ENCODE measurements at regions not wholly inside any gene's neighbourhood (a gene's known extent, or its start where the extent isn't known, plus 50 kb on each side); places are given as distances from the start of the nearest gene placed in this dataset.

- no peak for TF ChIP-seq MAFK (IDR thresholded peaks at IDR 0.05; ENCODE audit: low read depth, low read length)
- TF ChIP-seq RFX5 (IDR thresholded peaks at IDR 0.05; ENCODE audit: low read depth, low read length), result no peak
Observed at GRCh38 chr12:75751769-75752471, 240.5 kb upstream of the KRR1 start (continued).

GRCh38 chr12:75750716-75751306 lies 239.4 kb upstream of the KRR1 start:
- Histone ChIP-seq H3K27ac (ENCODE audit: insufficient read depth, low read length) (peak overlapping the region; percentile 95; the same call in 1 of the 2 replicates), H4K8ac (ENCODE audit: low read depth in 2 of 2, low read length in 2 of 2) (peak overlapping the region; percentile 17 to 75), H3K9me1 (ENCODE audit: insufficient read depth, low read length) (peaks cover 6% of the 10 kb centered on the region), H2AFZ (replicated peaks; ENCODE audit: low read length, poor library complexity) (no peak overlapping the region), H3K14ac (replicated peaks; ENCODE audit: low read depth, low read length) (no peak overlapping the region), H4K20me1 (ENCODE audit: insufficient read depth, low read length) (no peaks in the 10 kb centered on the region), H3K56ac (ENCODE audit: extremely low read depth, insufficient read depth, low read length) (peak overlapping the region; percentile 54; the same call in 1 of the 2 replicates), H3K36me3 (ENCODE audit: control insufficient read depth, insufficient read depth, low read length) (no peaks in the 10 kb centered on the region), H2BK120ac (ENCODE audit: low read depth, low read length) (peak overlapping the region; percentile 80), H2AK9ac (replicated peaks; ENCODE audit: low read depth, low read length, poor library complexity) (no peak overlapping the region), H3K9ac (ENCODE audit: low read depth, low read length) (peak overlapping the region; percentile 49; the same call in 1 of the 2 replicates), H4K91ac (ENCODE audit: insufficient read depth, low read depth, low read length) (peak overlapping the region; percentile 46; the same call in 1 of the 2 replicates), H3K18ac (ENCODE audit: low read depth, low read length) (peak overlapping the region; percentile 96), H2BK15ac (ENCODE audit: low read depth, low read length) (0 out of 3 replicates have a peak overlapping the region, but pooled peaks have one; percentile 23), H3K23ac (ENCODE audit: low read depth, low read length) (peak overlapping the region; percentile 26; the same call in 1 of the 2 replicates), H3K4me1 (ENCODE audit: control insufficient read depth, insufficient read depth, low read length) (peaks cover 13% of the 10 kb centered on the region; the same call in 1 of the 2 replicates), H2AK5ac (ENCODE audit: low read depth, low read length) (no peak overlapping the region), H4K5ac (ENCODE audit: low read depth, low read length) (peak overlapping the region; percentile 67; the same call in 1 of the 2 replicates), H3K4me3 (ENCODE audit: insufficient read depth, low read depth, low read length) (no peak overlapping the region), H2BK20ac (ENCODE audit: low read depth, low read length) (peak overlapping the region; percentile 66), H3K4ac (ENCODE audit: low read depth, low read length) (peak overlapping the region; percentile 3; the same call in 1 of the 2 replicates), H3K9me3 (ENCODE audit: control insufficient read depth, insufficient read depth, low read length) (no peaks in the 10 kb centered on the region), H3K4me2 (ENCODE audit: low read depth, low read length) (peak overlapping the region; percentile 71; the same call in 1 of the 2 replicates), H2BK5ac (ENCODE audit: low read depth, low read length, poor library complexity, severe bottlenecking) (peak overlapping the region; percentile 99), H3K79me1 (ENCODE audit: low read depth in 1 of 2, low read length in 2 of 2) (peaks cover 0 to 6% of the 10 kb centered on the region in 2 experiments; a peak in 1 of 4 replicates), H3K27me3 (ENCODE audit: control insufficient read depth, insufficient read depth, low read length) (no peaks in the 10 kb centered on the region)
- ATAC-seq (ENCODE audit: low read depth), result peak; percentile 82
- CTCF ChIA-PET, result interaction anchor here (0.6 to 1.5 kb wide), 8 partner anchors 9 to 281 kb away, joined by 3 to 4 read pairs (median 3); partner anchors contain the start of gene PHLDA1
- POLR2A ChIA-PET (ENCODE audit: unreplicated experiment), result interaction anchor here (0.6 to 1.0 kb wide), 4 partner anchors 97 to 282 kb away, joined by 3 to 9 read pairs (median 4); partner anchors contain the start of gene PHLDA1
- dilution Hi-C loops (cut with HindIII; ENCODE audit: low sequenced_read_pairs, unreplicated experiment) (no loop called here), in situ Hi-C loops (cut with MboI; ENCODE audit: low sequenced_read_pairs) (no loop called here), intact Hi-C loops (cut with micrococcal nuclease) (loop anchor here (1.0 to 10.0 kb wide), 3 partner anchors 124 to 274 kb away; no protein-coding TSS in a partner anchor)
- BruUV-seq (replicated peaks), result no TSS peak
- no peak for TF ChIP-seq MAZ (IDR thresholded peaks at IDR 0.05; ENCODE audit: borderline replicate concordance, low read depth, low read length)
- TF ChIP-seq FOS (IDR thresholded peaks at IDR 0.05; ENCODE audit: low read depth, low read length), result peak; percentile 25; the same call in 1 of the 2 replicates
- no peak for TF ChIP-seq RFX5 (IDR thresholded peaks at IDR 0.05; ENCODE audit: low read depth, low read length)
- TF ChIP-seq MAFK (IDR thresholded peaks at IDR 0.05; ENCODE audit: low read depth, low read length), result peak; percentile 28; the same call in 1 of the 2 replicates
- TF ChIP-seq BHLHE40 (IDR thresholded peaks at IDR 0.05; ENCODE audit: low read depth, low read length), result no peak
- no peak for TF ChIP-seq MXI1 (IDR thresholded peaks at IDR 0.05; ENCODE audit: borderline replicate concordance, low read depth, low read length)
- no peak for TF ChIP-seq NFE2L2 (IDR thresholded peaks at IDR 0.05; ENCODE audit: low read depth, low read length)
- TF ChIP-seq RCOR1 (IDR thresholded peaks at IDR 0.05; ENCODE audit: insufficient replicate concordance, low read length), result no peak
- TF ChIP-seq CHD1 (IDR thresholded peaks at IDR 0.05; ENCODE audit: low read depth, low read length), result no peak
- WGBS, 2 experiments (ENCODE audit: extremely low coverage in 2 of 2, insufficient read length in 1 of 2), result no CpG with 5 or more reads among the region's 4 CpGs
- DNase-seq, result peak; percentile 89
